PC-3 (cell line): ENCODE measurements at regions not wholly inside any gene's neighbourhood (a gene's known extent, or its start where the extent isn't known, plus 50 kb on each side); places are given as distances from the start of the nearest gene placed in this dataset.
A peak's percentile ranks its signal among the peaks of the same experiment; 100 is the strongest.
"Not testable (repeated sequence)": the region's sequence is repeated elsewhere in the genome, so short reads cannot be mapped to it uniquely, and the experiment has no call there.

Experiments
- ATAC-seq: fragments of 200-7000 bp; cut with Tn5 transposase; 2 replicates; pipeline ENCODE4 v1.9.1; 2020; ENCODE audit warnings: mild to moderate bottlenecking, moderate library complexity
- BruUV-seq: library from RNA; stranded (reverse); fragments of 400-500 nt; replicated peaks from 2 replicates; lab custom pipeline; 2021; lab: Mats Ljungman, UMichigan
- CTCF ChIA-PET: fragments of 300-600 bp; sonication (Branson Sonifier 250); formaldehyde crosslinking; loops from one replicate; lab custom pipeline; 2022; ENCODE audit warnings: antibody characterized with exemption; lab: Charles Lee
- POLR2A ChIA-PET: fragments of 300-600 bp; sonication (Branson Sonifier 250); formaldehyde crosslinking; loops from one replicate; lab custom pipeline; 2022; ENCODE audit warnings: antibody characterized with exemption; ENCODE audit not compliant: unreplicated experiment; lab: Charles Lee
- DNase-seq: peaks from one replicate; pipeline ENCODE4 v3.0.0-alpha.2; 2015
- H2AFZ ChIP-seq: fragments of 300-600 bp; sonication (generic); 2 replicates; pipeline ENCODE4 v1.6.0; 2016; ENCODE audit warnings: antibody characterized with exemption, low read length
- H3F3A ChIP-seq: fragments of 300-600 bp; sonication (generic); one replicate; pipeline ENCODE4 v1.6.0; 2017; ENCODE audit warnings: antibody characterized with exemption, low read length, control low read depth, mild to moderate bottlenecking; ENCODE audit not compliant: unreplicated experiment
- H3K27ac ChIP-seq: fragments of 300-600 bp; sonication (generic); 2 replicates; pipeline ENCODE4 v1.5.1; 2016; ENCODE audit warnings: mild to moderate bottlenecking, low read length
- H3K27me3 ChIP-seq: fragments of 300-600 bp; sonication (generic); 2 replicates; pipeline ENCODE4 v1.6.1; 2016; ENCODE audit warnings: low read length, mixed read lengths
- H3K36me3 ChIP-seq: fragments of 300-600 bp; sonication (generic); 2 replicates; pipeline ENCODE4 v1.6.1; 2016; ENCODE audit warnings: low read depth, mixed run types, low read length, mixed read lengths
- H3K4me1 ChIP-seq: fragments of 300-600 bp; sonication (generic); 2 replicates; pipeline ENCODE4 v1.5.1; 2016; ENCODE audit warnings: low read length; ENCODE audit not compliant: insufficient read depth
- H3K4me2 ChIP-seq: fragments of 300-600 bp; sonication (generic); 2 replicates; pipeline ENCODE4 v1.6.0; 2016; ENCODE audit warnings: low read length
- H3K4me3 ChIP-seq: fragments of 300-600 bp; sonication (generic); 2 replicates; pipeline ENCODE4 v1.5.1; 2016; ENCODE audit warnings: mild to moderate bottlenecking, low read length, mixed read lengths
- H3K79me2 ChIP-seq: fragments of 300-600 bp; sonication (generic); 2 replicates; pipeline ENCODE4 v1.6.1; 2017; ENCODE audit warnings: low read length, mixed read lengths
- H3K9ac ChIP-seq: fragments of 300-600 bp; sonication (generic); 2 replicates; pipeline ENCODE4 v1.6.0; 2016; ENCODE audit warnings: mild to moderate bottlenecking, low read length
- H3K9me2 ChIP-seq: fragments of 300-600 bp; sonication (generic); replicated peaks from 2 replicates; pipeline ENCODE4 v1.6.1; 2016; ENCODE audit warnings: mixed run types, low read length, mixed read lengths
- H3K9me3 ChIP-seq: fragments of 300-600 bp; sonication (generic); 2 replicates; pipeline ENCODE4 v1.6.1; 2016; ENCODE audit warnings: low read length, mixed read lengths
- H4K20me1 ChIP-seq: fragments of 300-600 bp; sonication (generic); 2 replicates; pipeline ENCODE4 v1.6.1; 2016; ENCODE audit warnings: low read length, mixed read lengths
- CTCF ChIP-seq: fragments of 300-600 bp; sonication (generic); conservative IDR thresholded peaks from 2 replicates; pipeline ENCODE4 v1.5.1; 2017; ENCODE audit warnings: antibody characterized with exemption, low read depth, mild to moderate bottlenecking, low read length
- EZH2 ChIP-seq: fragments of 300-600 bp; sonication (generic); IDR thresholded peaks from one replicate; pipeline ENCODE4 v1.6.1; 2017; ENCODE audit warnings: antibody characterized with exemption, mild to moderate bottlenecking, low read length; ENCODE audit not compliant: unreplicated experiment
- EZH2phosphoT487 ChIP-seq: fragments of 300-600 bp; sonication (generic); IDR thresholded peaks from 2 replicates; pipeline ENCODE4 v1.6.1; 2018; ENCODE audit warnings: mild to moderate bottlenecking, antibody characterized with exemption, low read length, borderline replicate concordance
- intact Hi-C: fragments of 100-400 bp; cut with micrococcal nuclease; formaldehyde crosslinking; loops from 2 replicates; pipeline ENCODE4 v1.9.0; 2023

GRCh38 chr5:63401436-63402046 lies 560.7 kb downstream of the HTR1A start:
- H3K36me3 ChIP-seq = no peaks in the 10 kb centered on the region
- H3K9ac ChIP-seq = no peak overlapping the region
- H3F3A ChIP-seq = no peaks in the 10 kb centered on the region
- no peaks in the 10 kb centered on the region for H4K20me1 ChIP-seq
- H3K27me3 ChIP-seq = no peaks in the 10 kb centered on the region
- no peak overlapping the region for H3K4me2 ChIP-seq
- H2AFZ ChIP-seq = no peak overlapping the region
- DNase-seq = peak; percentile 75
- no peak overlapping the region for H3K27ac ChIP-seq
- no peaks in the 10 kb centered on the region for H3K9me3 ChIP-seq
- ChIA-PET CTCF (interaction anchor here (0.6 to 1.1 kb wide), 2 partner anchors 421 to 547 kb away, joined by 4 read pairs; no protein-coding TSS in a partner anchor), POLR2A (no interaction called here)
- H3K4me3 ChIP-seq = no peak overlapping the region
- intact Hi-C loops = loop anchor here (1.0 to 5.0 kb wide), 5 partner anchors 154 to 562 kb away; no protein-coding TSS in a partner anchor
- no peaks in the 10 kb centered on the region for H3K4me1 ChIP-seq
- no peaks in the 10 kb centered on the region for H3K9me2 ChIP-seq
- ATAC-seq = peak; percentile 89
- TF ChIP-seq CTCF (peak; percentile 92), EZH2phosphoT487 (no peak)
- BruUV-seq = no TSS peak
- no peaks in the 10 kb centered on the region for H3K79me2 ChIP-seq

- Histone ChIP-seq H3K27me3 (no peaks in the 10 kb centered on the region), H3K79me2 (no peaks in the 10 kb centered on the region), H3K27ac (no peak overlapping the region), H4K20me1 (no peaks in the 10 kb centered on the region), H3K36me3 (no peaks in the 10 kb centered on the region), H3K4me1 (no peaks in the 10 kb centered on the region), H3K4me3 (no peak overlapping the region), H3K9me2 (no peaks in the 10 kb centered on the region), H2AFZ (no peak overlapping the region), H3K9ac (no peak overlapping the region), H3K4me2 (no peak overlapping the region), H3F3A (no peaks in the 10 kb centered on the region), H3K9me3 (no peaks in the 10 kb centered on the region)
- ChIA-PET CTCF (no interaction called here), POLR2A (no interaction called here)
- DNase-seq = peak; percentile 9
- no peak for TF ChIP-seq CTCF
- TF ChIP-seq EZH2 = no peak
- no peak for TF ChIP-seq EZH2phosphoT487
- no TSS peak for BruUV-seq
- intact Hi-C loops = loop anchor here (5.0 kb wide), 2 partner anchors 153 to 173 kb away; no protein-coding TSS in a partner anchor
- peak; percentile 73 for ATAC-seq
Observed at GRCh38 chr5:63400079-63400478, 562.2 kb downstream of the HTR1A start.

GRCh38 chr5:63398346-63398745 lies 563.9 kb downstream of the HTR1A start:
- Histone ChIP-seq H3K79me2 (no peaks in the 10 kb centered on the region), H3K4me2 (no peak overlapping the region), H3K4me3 (no peak overlapping the region), H3K27me3 (no peaks in the 10 kb centered on the region), H2AFZ (no peak overlapping the region), H3K9me3 (no peaks in the 10 kb centered on the region), H3K4me1 (no peaks in the 10 kb centered on the region), H3K9me2 (no peaks in the 10 kb centered on the region), H3F3A (no peaks in the 10 kb centered on the region), H3K36me3 (no peaks in the 10 kb centered on the region), H3K27ac (no peak overlapping the region), H4K20me1 (no peaks in the 10 kb centered on the region), H3K9ac (no peak overlapping the region)
- ATAC-seq (peak; percentile 34; the same call in 1 of the 2 replicates), DNase-seq (peak; percentile 60)
- TF ChIP-seq EZH2phosphoT487 (no peak), EZH2 (no peak), CTCF (no peak)
- intact Hi-C loops = no loop called here
- ChIA-PET POLR2A (no interaction called here), CTCF (no interaction called here)
- no TSS peak for BruUV-seq

- H3K9me3 ChIP-seq, intact Hi-C loops, H3K4me2 ChIP-seq, H2AFZ ChIP-seq, H3F3A ChIP-seq, H3K36me3 ChIP-seq, CTCF ChIA-PET, H4K20me1 ChIP-seq, H3K9me2 ChIP-seq, POLR2A ChIA-PET, ATAC-seq, DNase-seq, BruUV-seq, H3K4me1 ChIP-seq, H3K9ac ChIP-seq, H3K4me3 ChIP-seq, H3K27ac ChIP-seq, H3K79me2 ChIP-seq, H3K27me3 ChIP-seq: not testable (repeated sequence)
Observed at GRCh38 chr5:63388188-63388587, 574.1 kb downstream of the HTR1A start.
